ENCODE measurements at regions not wholly inside any gene's neighbourhood (a gene's known extent, or its start where the extent isn't known, plus 50 kb on each side); places are given as distances from the start of the nearest gene placed in this dataset.

DNA sequence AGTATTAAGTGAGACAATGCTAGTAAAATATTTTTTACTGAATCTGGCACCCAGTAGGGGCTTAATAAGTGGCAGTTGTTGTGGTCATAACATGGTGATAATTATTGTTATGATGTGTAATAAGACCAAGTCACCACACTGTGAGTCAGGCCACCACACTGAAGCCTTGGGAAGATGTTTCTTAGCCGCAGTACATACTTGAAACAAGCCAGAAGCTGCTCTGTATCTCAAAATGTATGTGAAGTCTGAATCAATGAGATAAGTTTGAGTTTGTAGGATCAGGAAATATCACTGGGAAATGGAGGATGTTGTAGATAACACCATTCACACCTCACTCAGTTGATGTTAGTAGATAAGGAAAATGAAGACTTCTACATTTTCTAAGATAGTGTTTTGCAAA, 51.3 kb upstream of the PTPN3 start:
- Histone ChIP-seq H3K4me1 (no peaks in the 10 kb centered on the region), H3K27me3 (no peaks in the 10 kb centered on the region), H3K36me3 (replicated peaks in 1 of 2; ENCODE audit: insufficient read depth in 1 of 2, low read depth in 2 of 2) (no peaks in the 10 kb centered on the region), H3K9me3 (no peaks in the 10 kb centered on the region), H3K4me3 (no peak overlapping the region), H3K27ac (no peak overlapping the region)
- ATAC-seq (no peak), DNase-seq (no peak)
- intact Hi-C loops (cut with DNase I): no loop called here
- TF ChIP-seq, protein P1, sequence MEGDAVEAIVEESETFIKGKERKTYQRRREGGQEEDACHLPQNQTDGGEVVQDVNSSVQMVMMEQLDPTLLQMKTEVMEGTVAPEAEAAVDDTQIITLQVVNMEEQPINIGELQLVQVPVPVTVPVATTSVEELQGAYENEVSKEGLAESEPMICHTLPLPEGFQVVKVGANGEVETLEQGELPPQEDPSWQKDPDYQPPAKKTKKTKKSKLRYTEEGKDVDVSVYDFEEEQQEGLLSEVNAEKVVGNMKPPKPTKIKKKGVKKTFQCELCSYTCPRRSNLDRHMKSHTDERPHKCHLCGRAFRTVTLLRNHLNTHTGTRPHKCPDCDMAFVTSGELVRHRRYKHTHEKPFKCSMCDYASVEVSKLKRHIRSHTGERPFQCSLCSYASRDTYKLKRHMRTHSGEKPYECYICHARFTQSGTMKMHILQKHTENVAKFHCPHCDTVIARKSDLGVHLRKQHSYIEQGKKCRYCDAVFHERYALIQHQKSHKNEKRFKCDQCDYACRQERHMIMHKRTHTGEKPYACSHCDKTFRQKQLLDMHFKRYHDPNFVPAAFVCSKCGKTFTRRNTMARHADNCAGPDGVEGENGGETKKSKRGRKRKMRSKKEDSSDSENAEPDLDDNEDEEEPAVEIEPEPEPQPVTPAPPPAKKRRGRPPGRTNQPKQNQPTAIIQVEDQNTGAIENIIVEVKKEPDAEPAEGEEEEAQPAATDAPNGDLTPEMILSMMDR (IDR thresholded peaks at IDR 0.05): no peak
- TF ChIP-seq POLR2A (IDR thresholded peaks at IDR 0.05): no peak
- WGBS, 2 donors: 79 to 85% methylated on average over 1 of the region's 1 CpG

DNA sequence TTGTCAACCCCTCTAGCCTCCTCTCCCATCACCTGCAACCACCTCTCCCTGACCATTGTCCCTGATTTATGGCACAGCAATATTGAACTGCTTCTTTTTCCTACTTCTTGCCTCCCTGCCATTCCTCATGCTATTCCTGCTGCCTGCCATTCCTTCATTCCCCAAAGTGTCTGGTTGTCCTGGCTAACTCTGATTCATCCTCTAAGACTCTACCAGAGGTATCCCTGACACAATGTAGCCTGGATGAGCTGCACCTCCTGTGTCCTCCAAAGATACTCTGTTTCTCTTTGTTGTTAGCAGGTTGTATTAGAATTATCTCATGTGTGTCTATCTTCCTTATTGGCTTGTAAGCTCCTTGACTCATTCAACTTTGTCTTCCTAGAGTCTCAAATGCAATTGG, 53.5 kb upstream of the PTPN3 start:
- H3K9me3 ChIP-seq: no peaks in the 10 kb centered on the region
- DNase-seq (no peak), ATAC-seq (no peak)
- no peaks in the 10 kb centered on the region for H3K4me1 ChIP-seq
- no peak for TF ChIP-seq POLR2A (IDR thresholded peaks at IDR 0.05)
- TF ChIP-seq, protein P1 (IDR thresholded peaks at IDR 0.05): no peak
- intact Hi-C loops (cut with DNase I): no loop called here
- no peaks in the 10 kb centered on the region for H3K27me3 ChIP-seq
- no peak overlapping the region for H3K27ac ChIP-seq
- no peaks in the 10 kb centered on the region for H3K36me3 ChIP-seq (replicated peaks in 1 of 2; ENCODE audit: insufficient read depth in 1 of 2, low read depth in 2 of 2)
- no peak overlapping the region for H3K4me3 ChIP-seq

DNA sequence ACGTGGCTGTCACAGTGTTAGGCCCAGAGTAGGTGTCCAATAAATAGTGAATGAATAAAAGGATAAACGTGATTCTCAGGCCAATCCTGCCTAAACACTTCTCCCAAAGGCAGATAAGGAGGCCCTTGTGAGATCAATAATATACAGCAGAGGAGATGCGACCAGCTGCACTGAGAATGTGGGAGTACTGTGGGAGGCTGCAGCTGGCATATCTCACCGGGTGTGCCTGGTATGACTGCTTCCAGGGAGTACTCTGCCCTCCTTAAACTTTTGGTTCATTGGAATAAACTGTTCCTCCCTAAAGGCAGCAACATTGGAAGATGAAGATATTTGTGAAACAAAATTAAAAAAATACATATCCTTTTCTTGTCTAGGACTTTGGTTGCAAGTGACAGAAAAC, 57.1 kb upstream of the PTPN3 start:
- intact Hi-C loops (cut with DNase I): no loop called here
- DNase-seq (no peak), ATAC-seq (no peak)
- H3K9me3 ChIP-seq: no peaks in the 10 kb centered on the region
- no peak for TF ChIP-seq POLR2A (IDR thresholded peaks at IDR 0.05)
- TF ChIP-seq, protein P1 (IDR thresholded peaks at IDR 0.05): no peak
- no peaks in the 10 kb centered on the region for H3K4me1 ChIP-seq
- H3K4me3 ChIP-seq: no peak overlapping the region
- H3K27ac ChIP-seq: no peak overlapping the region
- no peaks in the 10 kb centered on the region for H3K27me3 ChIP-seq
- 36 to 53% methylated on average over 4 of the region's 4 CpGs for WGBS, 2 donors
- no peaks in the 10 kb centered on the region for H3K36me3 ChIP-seq (replicated peaks in 1 of 2; ENCODE audit: insufficient read depth in 1 of 2, low read depth in 2 of 2)

DNA sequence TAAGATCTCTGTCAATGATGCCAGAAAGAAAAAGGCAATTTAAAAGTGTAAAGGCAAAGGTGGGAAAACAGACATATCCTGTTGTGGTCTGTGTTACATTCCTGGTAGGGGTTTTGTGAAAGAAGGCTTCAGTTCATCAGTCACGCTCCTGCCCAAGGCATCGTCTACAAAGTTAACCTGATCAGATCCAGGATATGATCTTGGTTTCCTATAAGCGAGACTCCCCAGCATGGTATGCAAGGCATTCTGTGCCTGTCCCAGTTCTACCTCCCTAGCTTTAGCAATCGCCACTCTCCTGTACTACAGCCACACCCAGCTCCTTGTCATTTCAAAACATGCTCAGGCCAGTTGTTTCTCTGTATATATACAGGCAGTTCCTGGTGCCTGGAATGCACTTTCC, 58.0 kb upstream of the PTPN3 start:
- TF ChIP-seq, protein P1 (IDR thresholded peaks at IDR 0.05): no peak
- no peak for TF ChIP-seq POLR2A (IDR thresholded peaks at IDR 0.05)
- no peaks in the 10 kb centered on the region for H3K36me3 ChIP-seq (replicated peaks in 1 of 2; ENCODE audit: insufficient read depth in 1 of 2, low read depth in 2 of 2)
- no peak overlapping the region for H3K4me3 ChIP-seq
- DNase-seq: no peak
- no peaks in the 10 kb centered on the region for H3K4me1 ChIP-seq
- no peak for ATAC-seq
- no peaks in the 10 kb centered on the region for H3K9me3 ChIP-seq
- H3K27ac ChIP-seq: no peak overlapping the region
- intact Hi-C loops (cut with DNase I): no loop called here
- no peaks in the 10 kb centered on the region for H3K27me3 ChIP-seq
- 68 to 84% methylated on average over 4 of the region's 4 CpGs for WGBS, 2 donors

DNA sequence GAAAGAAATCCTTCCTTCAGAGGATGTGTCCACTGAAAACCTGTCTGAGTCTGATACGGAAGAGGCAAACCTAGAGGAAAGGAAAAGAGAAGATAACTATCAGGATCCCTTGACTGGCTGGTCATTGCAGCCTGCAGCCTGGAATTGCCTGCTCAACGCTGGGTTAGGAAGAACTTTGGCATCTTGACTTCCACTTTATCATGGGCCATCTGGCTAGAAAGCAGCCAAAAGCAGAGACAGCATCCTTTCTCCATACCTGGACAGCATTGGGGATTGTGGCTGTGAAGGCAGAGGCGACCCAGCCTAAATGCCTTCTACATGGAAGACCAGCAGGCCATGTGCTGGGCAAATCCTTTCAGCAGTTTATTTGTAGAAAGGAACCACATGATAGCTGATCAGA, 58.7 kb upstream of the PTPN3 start:
- H3K9me3 ChIP-seq: no peaks in the 10 kb centered on the region
- H3K27ac ChIP-seq: no peak overlapping the region
- H3K36me3 ChIP-seq (replicated peaks in 1 of 2; ENCODE audit: insufficient read depth in 1 of 2, low read depth in 2 of 2): no peaks in the 10 kb centered on the region
- no peaks in the 10 kb centered on the region for H3K27me3 ChIP-seq
- no peak overlapping the region for H3K4me3 ChIP-seq
- intact Hi-C loops (cut with DNase I): no loop called here
- TF ChIP-seq, protein P1 (IDR thresholded peaks at IDR 0.05): no peak
- WGBS, 2 donors: 69 to 72% methylated on average over 3 of the region's 3 CpGs
- DNase-seq (no peak), ATAC-seq (no peak)
- H3K4me1 ChIP-seq: no peaks in the 10 kb centered on the region
